Hepatocyte (in vitro differentiated cells): ENCODE measurements at regions not wholly inside any gene's neighbourhood (a gene's known extent, or its start where the extent isn't known, plus 50 kb on each side); places are given as distances from the start of the nearest gene placed in this dataset.
"Not testable (repeated sequence)": the region's sequence is repeated elsewhere in the genome, so short reads cannot be mapped to it uniquely, and the experiment has no call there.

Source experiments
- EZH2 ChIP-seq: fragments of 200-600 bp; sonication (generic); IDR thresholded peaks from 2 replicates; pipeline ENCODE4 v1.6.1; 2016; ENCODE audit warnings: antibody characterized with exemption, mild to moderate bottlenecking, borderline replicate concordance
- EZH2phosphoT487 ChIP-seq: fragments of 200-600 bp; sonication (generic); IDR thresholded peaks from one replicate; pipeline ENCODE4 v1.6.1; 2018; ENCODE audit warnings: antibody characterized with exemption, mild to moderate bottlenecking, low read depth, moderate library complexity; ENCODE audit not compliant: unreplicated experiment, severe bottlenecking
- TF ChIP-seq, protein P1 (sequence below): fragments of 200-600 bp; sonication (generic); IDR thresholded peaks from 2 replicates; pipeline ENCODE4 v1.5.1; 2016; ENCODE audit warnings: antibody characterized with exemption, mild to moderate bottlenecking; ENCODE audit not compliant: poor library complexity

DNA sequence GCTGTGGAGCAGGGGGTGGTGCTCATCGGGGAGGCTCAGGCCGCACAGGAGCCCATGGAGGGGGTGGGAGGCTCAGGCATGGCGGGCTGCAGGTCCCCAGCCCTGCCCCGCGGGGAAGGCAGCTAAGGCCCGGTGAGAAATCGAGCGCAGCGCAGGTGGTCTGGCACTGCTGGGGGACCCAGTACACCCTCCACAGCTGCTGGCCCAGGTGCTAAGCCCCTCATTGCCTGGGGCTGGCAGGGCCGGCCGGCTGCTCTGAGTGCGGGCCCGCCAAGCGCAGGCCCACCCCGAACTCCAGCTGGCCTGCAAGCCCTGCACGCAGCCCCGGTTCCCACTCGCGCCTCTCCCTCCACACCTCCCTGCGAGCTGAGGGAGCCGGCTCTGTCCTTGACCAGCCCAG is 257.3 kb upstream of the CNTN5 start:
- TF ChIP-seq, protein P1, sequence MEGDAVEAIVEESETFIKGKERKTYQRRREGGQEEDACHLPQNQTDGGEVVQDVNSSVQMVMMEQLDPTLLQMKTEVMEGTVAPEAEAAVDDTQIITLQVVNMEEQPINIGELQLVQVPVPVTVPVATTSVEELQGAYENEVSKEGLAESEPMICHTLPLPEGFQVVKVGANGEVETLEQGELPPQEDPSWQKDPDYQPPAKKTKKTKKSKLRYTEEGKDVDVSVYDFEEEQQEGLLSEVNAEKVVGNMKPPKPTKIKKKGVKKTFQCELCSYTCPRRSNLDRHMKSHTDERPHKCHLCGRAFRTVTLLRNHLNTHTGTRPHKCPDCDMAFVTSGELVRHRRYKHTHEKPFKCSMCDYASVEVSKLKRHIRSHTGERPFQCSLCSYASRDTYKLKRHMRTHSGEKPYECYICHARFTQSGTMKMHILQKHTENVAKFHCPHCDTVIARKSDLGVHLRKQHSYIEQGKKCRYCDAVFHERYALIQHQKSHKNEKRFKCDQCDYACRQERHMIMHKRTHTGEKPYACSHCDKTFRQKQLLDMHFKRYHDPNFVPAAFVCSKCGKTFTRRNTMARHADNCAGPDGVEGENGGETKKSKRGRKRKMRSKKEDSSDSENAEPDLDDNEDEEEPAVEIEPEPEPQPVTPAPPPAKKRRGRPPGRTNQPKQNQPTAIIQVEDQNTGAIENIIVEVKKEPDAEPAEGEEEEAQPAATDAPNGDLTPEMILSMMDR = not testable (repeated sequence)
- not testable (repeated sequence) for TF ChIP-seq EZH2, EZH2phosphoT487
